ENCODE measurements at regions not wholly inside any gene's neighbourhood (a gene's known extent, or its start where the extent isn't known, plus 50 kb on each side); places are given as distances from the start of the nearest gene placed in this dataset.

GRCh38 chr13:72165276-72165675, 298.3 kb upstream of the DACH1 start:
- Histone ChIP-seq H3K27ac (replicated peaks) (no peak overlapping the region), H3K27me3 (ENCODE audit: insufficient read depth, poor library complexity, severe bottlenecking) (no peaks in the 10 kb centered on the region), H3K4me3 (replicated peaks; ENCODE audit: insufficient read depth, low read length) (no peak overlapping the region)
- TF ChIP-seq REST (IDR thresholded peaks at IDR 0.05; ENCODE audit: insufficient replicate concordance, low read depth) (no peak), GABPA (IDR thresholded peaks at IDR 0.05; ENCODE audit: low read depth) (no peak), SPI1 (IDR thresholded peaks at IDR 0.05; ENCODE audit: borderline replicate concordance, low read depth) (no peak), CTCF (IDR thresholded peaks at IDR 0.05; ENCODE audit: insufficient read depth, low read length) (no peak), POLR2AphosphoS5 (IDR thresholded peaks at IDR 0.05; ENCODE audit: low read depth) (no peak)
- DNase-seq (ENCODE audit: low read depth in 1 of 2, low spot score in 1 of 2) = no peak

- no peaks in the 10 kb centered on the region for H3K27me3 ChIP-seq (ENCODE audit: insufficient read depth, poor library complexity, severe bottlenecking)
- H3K27ac ChIP-seq (replicated peaks) = no peak overlapping the region
- no peak for TF ChIP-seq SPI1 (IDR thresholded peaks at IDR 0.05; ENCODE audit: borderline replicate concordance, low read depth)
- no peak for TF ChIP-seq GABPA (IDR thresholded peaks at IDR 0.05; ENCODE audit: low read depth)
- no peak for TF ChIP-seq CTCF (IDR thresholded peaks at IDR 0.05; ENCODE audit: insufficient read depth, low read length)
- TF ChIP-seq REST (IDR thresholded peaks at IDR 0.05; ENCODE audit: insufficient replicate concordance, low read depth) = no peak
- TF ChIP-seq POLR2AphosphoS5 (IDR thresholded peaks at IDR 0.05; ENCODE audit: low read depth) = no peak
- no peak overlapping the region for H3K4me3 ChIP-seq (replicated peaks; ENCODE audit: insufficient read depth, low read length)
- no peak for DNase-seq (ENCODE audit: low read depth in 1 of 2, low spot score in 1 of 2)
These were observed 297.8 kb upstream of the DACH1 start for GRCh38 chr13:72164811-72165210.

GRCh38 chr13:72163678-72164077, 296.7 kb upstream of the DACH1 start:
- Histone ChIP-seq H3K27me3 (ENCODE audit: insufficient read depth, poor library complexity, severe bottlenecking) (no peaks in the 10 kb centered on the region), H3K4me3 (replicated peaks; ENCODE audit: insufficient read depth, low read length) (no peak overlapping the region), H3K27ac (replicated peaks) (no peak overlapping the region)
- DNase-seq (ENCODE audit: low read depth in 1 of 2, low spot score in 1 of 2) = no peak
- no peak for TF ChIP-seq GABPA (IDR thresholded peaks at IDR 0.05; ENCODE audit: low read depth)
- no peak for TF ChIP-seq CTCF (IDR thresholded peaks at IDR 0.05; ENCODE audit: insufficient read depth, low read length)
- TF ChIP-seq POLR2AphosphoS5 (IDR thresholded peaks at IDR 0.05; ENCODE audit: low read depth) = no peak
- TF ChIP-seq REST (IDR thresholded peaks at IDR 0.05; ENCODE audit: insufficient replicate concordance, low read depth) = no peak
- no peak for TF ChIP-seq SPI1 (IDR thresholded peaks at IDR 0.05; ENCODE audit: borderline replicate concordance, low read depth)
